Thoracic aorta (tissue), 2 donors: ENCODE measurements at regions not wholly inside any gene's neighbourhood (a gene's known extent, or its start where the extent isn't known, plus 50 kb on each side); places are given as distances from the start of the nearest gene placed in this dataset.

Experiments used
- ATAC-seq: fragments of 150-250 bp; one replicate; pipeline ENCODE4 v1.8.0; 2017; ENCODE audit warnings: low read depth; ENCODE audit not compliant: insufficient number of reproducible peaks, low FRiP score
- DNase-seq: peaks from one replicate; pipeline ENCODE4 v3.0.0-alpha.2; 2020; ENCODE audit warnings: low spot score
- H3K27ac ChIP-seq, 2 donors: fragments of 200-600 bp; sonication (generic); 1 replicate in 1 of 2; 2 replicates in 1 of 2; pipeline ENCODE4 v1.5.1; 2016; ENCODE audit warnings: mild to moderate bottlenecking in 2 of 2, moderate library complexity in 2 of 2
- H3K27me3 ChIP-seq: fragments of 200-600 bp; sonication (generic); replicated peaks from 2 replicates; pipeline ENCODE4 v1.6.0; 2016; ENCODE audit warnings: mild to moderate bottlenecking; ENCODE audit not compliant: insufficient read depth
- H3K36me3 ChIP-seq: fragments of 200-600 bp; sonication (generic); one replicate; pipeline ENCODE4 v1.5.1; 2016
- H3K4me1 ChIP-seq, 2 donors: fragments of 200-600 bp; sonication (generic); 1 replicate in 1 of 2; 2 replicates in 1 of 2; pipeline versions ENCODE4 v1.5.1 to v1.6.0; 2016; ENCODE audit warnings: low read depth in 2 of 2, mild to moderate bottlenecking in 1 of 2; ENCODE audit not compliant: control insufficient read depth in 1 of 2
- H3K4me3 ChIP-seq: fragments of 200-600 bp; sonication (generic); 2 replicates; pipeline ENCODE4 v1.5.1; 2016; ENCODE audit warnings: mild to moderate bottlenecking
- H3K9me3 ChIP-seq: fragments of 200-600 bp; sonication (generic); 2 replicates; pipeline ENCODE4 v1.5.1; 2016
- TF ChIP-seq, protein P1 (sequence below): fragments of 200-600 bp; sonication (generic); IDR thresholded peaks from one replicate; pipeline ENCODE4 v1.5.1; 2019; ENCODE audit warnings: antibody characterized with exemption

- Histone ChIP-seq H3K36me3 (no peaks in the 10 kb centered on the region), H3K27me3 (no peaks in the 10 kb centered on the region), H3K27ac (no peak overlapping the region), H3K4me3 (no peak overlapping the region), H3K9me3 (no peaks in the 10 kb centered on the region), H3K4me1 (no peaks in the 10 kb centered on the region)
- no peak for DNase-seq
- TF ChIP-seq, protein P1, sequence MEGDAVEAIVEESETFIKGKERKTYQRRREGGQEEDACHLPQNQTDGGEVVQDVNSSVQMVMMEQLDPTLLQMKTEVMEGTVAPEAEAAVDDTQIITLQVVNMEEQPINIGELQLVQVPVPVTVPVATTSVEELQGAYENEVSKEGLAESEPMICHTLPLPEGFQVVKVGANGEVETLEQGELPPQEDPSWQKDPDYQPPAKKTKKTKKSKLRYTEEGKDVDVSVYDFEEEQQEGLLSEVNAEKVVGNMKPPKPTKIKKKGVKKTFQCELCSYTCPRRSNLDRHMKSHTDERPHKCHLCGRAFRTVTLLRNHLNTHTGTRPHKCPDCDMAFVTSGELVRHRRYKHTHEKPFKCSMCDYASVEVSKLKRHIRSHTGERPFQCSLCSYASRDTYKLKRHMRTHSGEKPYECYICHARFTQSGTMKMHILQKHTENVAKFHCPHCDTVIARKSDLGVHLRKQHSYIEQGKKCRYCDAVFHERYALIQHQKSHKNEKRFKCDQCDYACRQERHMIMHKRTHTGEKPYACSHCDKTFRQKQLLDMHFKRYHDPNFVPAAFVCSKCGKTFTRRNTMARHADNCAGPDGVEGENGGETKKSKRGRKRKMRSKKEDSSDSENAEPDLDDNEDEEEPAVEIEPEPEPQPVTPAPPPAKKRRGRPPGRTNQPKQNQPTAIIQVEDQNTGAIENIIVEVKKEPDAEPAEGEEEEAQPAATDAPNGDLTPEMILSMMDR = no peak
- ATAC-seq = no peak
Measured at GRCh38 chrX:20499763-20500162, 233.1 kb upstream of the RPS6KA3 start.

- H3K27ac ChIP-seq = no peak overlapping the region
- no peaks in the 10 kb centered on the region for H3K36me3 ChIP-seq
- TF ChIP-seq, protein P1 = no peak
- DNase-seq (no peak), ATAC-seq (no peak)
- no peak overlapping the region for H3K4me3 ChIP-seq
- no peaks in the 10 kb centered on the region for H3K4me1 ChIP-seq
- no peaks in the 10 kb centered on the region for H3K27me3 ChIP-seq
- no peaks in the 10 kb centered on the region for H3K9me3 ChIP-seq
Measured at GRCh38 chrX:20498851-20499635, 232.3 kb upstream of the RPS6KA3 start.

DNA sequence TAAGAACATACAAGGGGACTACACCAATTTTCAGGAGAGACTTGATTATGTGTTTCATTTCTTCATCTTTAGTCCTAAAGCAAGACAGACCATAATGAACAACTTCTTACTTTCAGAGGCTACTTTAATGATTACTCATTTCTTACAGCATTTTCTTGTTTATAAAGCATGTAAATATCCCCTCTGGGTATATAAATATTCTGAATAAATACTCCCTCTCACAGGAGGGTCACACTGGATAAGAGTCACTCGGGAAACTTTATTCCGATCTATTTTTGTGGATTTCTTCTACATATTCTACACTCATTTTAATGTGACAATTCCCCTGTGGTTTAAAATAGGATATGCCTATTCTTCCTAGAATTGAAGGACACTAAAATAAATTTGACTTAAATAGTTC, 228.9 kb upstream of the RPS6KA3 start:
- Histone ChIP-seq H3K27ac (no peak overlapping the region), H3K4me1 (no peaks in the 10 kb centered on the region), H3K9me3 (no peaks in the 10 kb centered on the region), H3K4me3 (no peak overlapping the region), H3K27me3 (no peaks in the 10 kb centered on the region), H3K36me3 (no peaks in the 10 kb centered on the region)
- TF ChIP-seq, protein P1 = no peak
- ATAC-seq (no peak), DNase-seq (no peak)

DNA sequence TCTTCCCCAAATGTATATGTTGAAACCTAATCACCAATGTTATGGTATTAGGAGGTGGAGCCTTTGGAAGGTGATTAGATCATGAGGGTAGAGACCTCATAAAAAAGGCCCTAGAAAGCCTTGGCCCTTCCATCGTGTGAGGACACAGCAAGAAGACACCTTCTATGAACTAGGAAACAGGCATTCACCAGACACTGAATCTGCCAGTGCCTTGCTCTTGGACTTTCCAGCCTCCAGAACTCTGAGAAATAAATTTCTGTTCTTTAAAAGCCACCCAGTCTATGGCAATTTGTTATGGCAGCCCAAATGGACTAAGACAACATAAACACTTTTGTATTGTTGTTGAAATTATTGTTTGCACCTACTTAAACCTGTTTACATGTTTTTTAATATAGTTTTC, 221.8 kb upstream of the RPS6KA3 start:
- Histone ChIP-seq H3K4me3 (no peak overlapping the region), H3K27ac (no peak overlapping the region), H3K9me3 (no peaks in the 10 kb centered on the region), H3K4me1 (no peaks in the 10 kb centered on the region), H3K27me3 (no peaks in the 10 kb centered on the region), H3K36me3 (no peaks in the 10 kb centered on the region)
- DNase-seq (no peak), ATAC-seq (no peak)
- TF ChIP-seq, protein P1 = no peak

- ATAC-seq = no peak
- Histone ChIP-seq H3K27me3 (no peaks in the 10 kb centered on the region), H3K9me3 (no peaks in the 10 kb centered on the region), H3K27ac (no peak overlapping the region), H3K4me1 (no peaks in the 10 kb centered on the region), H3K4me3 (no peak overlapping the region), H3K36me3 (no peaks in the 10 kb centered on the region)
- TF ChIP-seq, protein P1 = no peak
- DNase-seq = no peak
Measured at GRCh38 chrX:20487227-20487626, 220.5 kb upstream of the RPS6KA3 start.
